GM19023 (cell line): ENCODE measurements at regions not wholly inside any gene's neighbourhood (a gene's known extent, or its start where the extent isn't known, plus 50 kb on each side); places are given as distances from the start of the nearest gene placed in this dataset.

Experiments
- ATAC-seq: cut with Tn5 transposase; IDR thresholded peaks from one replicate; pipeline ENCODE4 v1.9.1; 2021; ENCODE audit warnings: mild to moderate bottlenecking, moderate library complexity; ENCODE audit not compliant: unreplicated experiment

DNA sequence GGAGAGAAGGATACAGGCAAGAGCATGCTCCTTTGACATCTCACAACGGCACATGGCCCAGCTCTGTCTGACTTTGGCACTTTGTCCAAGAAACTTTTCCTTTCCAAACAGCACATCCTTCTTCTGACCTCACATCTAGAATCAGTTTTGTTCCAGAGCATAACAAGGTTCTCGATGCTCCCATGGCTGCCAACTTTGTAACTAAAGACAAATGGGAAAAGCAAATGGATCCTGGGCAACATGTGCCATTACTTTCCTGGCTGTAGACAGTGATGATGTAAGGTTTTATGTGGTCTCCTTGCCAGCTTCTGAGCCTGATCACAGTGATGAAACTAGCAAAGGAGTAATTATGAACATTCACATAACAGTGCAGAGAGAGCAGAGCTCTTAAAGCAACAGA is 171.8 kb upstream of the C1orf87 start:
- ATAC-seq: no peak

DNA sequence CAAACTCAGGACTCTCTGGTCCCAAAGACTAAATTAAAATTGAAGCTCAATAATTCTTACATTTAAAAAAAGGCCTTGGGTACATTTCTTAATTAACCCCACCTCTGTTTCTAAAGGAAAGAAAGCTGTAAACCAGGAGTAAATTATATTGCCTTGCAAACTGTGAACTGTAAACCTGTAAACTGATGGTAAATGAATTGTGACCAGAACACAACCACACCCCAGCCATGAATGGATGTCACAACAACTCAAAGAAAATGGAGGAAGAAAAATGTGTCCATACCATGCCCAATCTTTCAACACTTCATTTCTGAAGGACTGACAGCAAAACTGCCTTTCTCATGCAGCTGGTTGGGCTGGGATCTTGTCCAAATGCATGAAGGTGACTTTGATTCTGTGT is 171.3 kb upstream of the C1orf87 start:
- no peak for ATAC-seq

DNA sequence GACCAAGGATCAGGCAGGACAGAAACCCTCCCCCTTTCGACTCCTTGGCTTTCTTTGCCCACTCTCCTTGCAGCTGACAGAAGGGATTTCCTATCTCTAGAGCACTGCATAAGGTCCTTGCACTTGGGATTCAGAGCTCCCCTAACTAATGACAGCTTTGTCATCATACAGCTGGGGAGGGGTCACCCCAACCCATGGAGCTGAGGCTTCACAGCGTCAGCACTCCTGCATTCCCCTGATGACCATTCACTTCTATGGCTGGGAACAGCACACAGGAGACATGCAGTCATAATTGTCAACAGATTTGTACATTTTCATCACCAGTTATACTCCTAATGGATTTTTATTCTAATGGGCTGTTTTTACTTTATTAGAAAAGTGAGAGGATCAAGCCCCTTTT is 161.7 kb upstream of the C1orf87 start:
- ATAC-seq: no peak

DNA sequence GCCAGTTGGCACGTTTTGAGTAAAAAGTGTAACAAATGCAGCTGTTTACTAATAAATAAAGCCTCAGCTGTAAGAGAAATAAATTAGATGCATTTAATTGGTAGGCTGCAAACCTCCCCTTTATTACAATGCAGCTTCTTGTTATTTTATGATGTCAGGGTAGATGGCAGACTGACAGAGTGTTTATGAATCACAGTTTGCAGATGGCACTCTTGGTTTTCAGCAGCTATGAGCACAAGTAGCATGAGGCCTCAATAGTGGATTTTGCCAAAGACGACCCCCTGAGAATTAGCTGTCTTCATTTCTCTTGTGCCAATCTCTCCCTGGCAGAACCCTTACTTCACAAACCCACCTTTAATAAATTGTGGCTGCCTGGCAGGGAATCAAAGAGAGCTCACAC is 161.2 kb upstream of the C1orf87 start:
- no peak for ATAC-seq

DNA sequence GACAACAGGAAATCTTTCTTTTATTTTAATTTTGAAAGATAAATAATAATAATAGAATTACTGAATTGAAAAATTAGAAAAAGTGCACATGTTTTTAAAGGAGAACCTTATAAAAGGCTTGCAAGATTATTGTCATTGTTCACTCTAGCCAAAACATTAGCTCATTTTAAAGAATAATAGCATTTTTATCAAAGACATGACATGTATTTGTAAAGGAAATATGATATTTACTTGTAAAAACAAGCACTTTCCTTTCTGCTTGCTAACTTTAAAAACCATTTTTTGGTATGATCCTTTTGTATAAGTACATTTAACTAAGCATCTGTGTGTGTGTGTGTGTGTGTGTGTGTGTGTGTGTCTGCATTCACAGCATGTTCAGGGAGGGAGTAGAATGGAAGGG is 156.3 kb upstream of the C1orf87 start:
- no peak for ATAC-seq

DNA sequence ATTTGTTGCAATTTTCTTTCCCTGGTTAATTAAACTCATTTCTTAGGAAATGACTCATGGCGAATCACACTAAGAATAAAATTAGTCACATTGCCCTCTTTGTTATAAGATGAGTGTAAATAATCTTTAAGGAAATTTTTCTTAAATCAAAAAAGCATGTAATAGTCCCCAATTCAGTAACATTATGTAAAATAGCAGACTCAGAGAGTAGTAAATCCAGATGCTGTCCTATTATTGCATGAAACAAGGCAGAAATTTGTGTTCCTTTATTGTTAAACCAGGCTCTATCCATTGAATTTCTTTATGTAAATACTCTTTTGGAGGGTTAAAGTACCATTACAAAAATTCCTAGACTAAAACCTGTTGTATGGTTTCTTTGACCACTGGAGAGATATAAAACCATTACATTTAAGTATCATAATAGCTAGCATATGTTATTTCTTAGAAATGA is 154.5 kb upstream of the C1orf87 start:
- ATAC-seq: no peak

DNA sequence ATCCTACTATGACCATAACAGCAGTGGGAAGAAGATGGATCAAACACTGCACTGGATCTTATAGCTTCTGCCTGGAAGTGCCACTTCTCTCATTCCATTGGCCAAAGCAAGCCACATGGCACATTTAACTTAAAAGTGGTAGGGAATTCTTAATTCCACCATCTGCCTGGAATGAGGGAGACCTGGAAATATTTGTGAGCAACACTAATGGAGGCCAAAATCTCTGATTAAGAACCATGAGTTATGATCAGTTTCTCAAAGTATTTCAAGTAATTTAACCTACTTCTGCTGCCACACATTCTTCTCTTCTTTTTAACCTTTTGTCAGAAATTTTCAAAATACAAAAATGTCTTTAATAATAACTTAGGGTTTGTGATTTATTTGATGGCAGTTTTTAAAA is 154.0 kb upstream of the C1orf87 start:
- ATAC-seq: no peak

DNA sequence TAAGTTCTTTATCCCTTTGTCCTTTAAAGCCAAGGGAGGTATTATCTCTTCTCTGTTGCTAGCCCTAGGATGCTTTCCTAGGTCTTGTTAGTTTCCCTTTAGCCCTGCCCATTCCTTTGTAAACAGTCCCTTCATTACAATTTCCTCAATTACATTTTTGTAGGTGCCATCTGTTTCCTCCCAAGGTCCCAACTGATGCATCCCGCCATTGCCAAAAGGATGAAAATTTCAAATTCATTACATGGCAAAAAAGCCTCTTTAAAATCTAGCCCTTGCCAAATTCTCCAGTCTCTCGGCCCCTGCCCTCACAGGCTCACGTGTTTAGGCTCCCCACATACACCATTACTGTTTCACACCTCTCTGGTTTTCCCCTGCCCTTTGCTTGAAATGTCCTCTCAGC is 151.9 kb upstream of the C1orf87 start:
- ATAC-seq: no peak

DNA sequence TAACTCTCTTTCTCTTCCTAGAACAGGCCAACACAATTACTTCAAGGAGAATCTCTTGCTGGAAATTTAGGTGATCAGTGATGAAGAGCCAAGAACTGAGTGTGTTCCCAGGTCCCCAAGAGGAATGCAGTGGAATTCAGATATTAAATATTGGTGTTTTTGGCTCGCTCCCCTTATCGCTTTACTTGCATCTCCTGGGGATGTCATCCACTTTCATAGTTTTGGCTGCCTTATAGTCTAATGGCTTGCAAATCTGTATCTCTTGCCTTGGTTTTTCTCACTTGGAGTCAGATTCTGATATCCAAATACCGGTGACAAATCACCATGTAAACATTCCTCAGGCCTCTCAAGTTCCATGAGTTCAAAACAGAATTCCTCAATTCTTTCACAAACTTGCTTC is 151.0 kb upstream of the C1orf87 start:
- ATAC-seq: no peak

DNA sequence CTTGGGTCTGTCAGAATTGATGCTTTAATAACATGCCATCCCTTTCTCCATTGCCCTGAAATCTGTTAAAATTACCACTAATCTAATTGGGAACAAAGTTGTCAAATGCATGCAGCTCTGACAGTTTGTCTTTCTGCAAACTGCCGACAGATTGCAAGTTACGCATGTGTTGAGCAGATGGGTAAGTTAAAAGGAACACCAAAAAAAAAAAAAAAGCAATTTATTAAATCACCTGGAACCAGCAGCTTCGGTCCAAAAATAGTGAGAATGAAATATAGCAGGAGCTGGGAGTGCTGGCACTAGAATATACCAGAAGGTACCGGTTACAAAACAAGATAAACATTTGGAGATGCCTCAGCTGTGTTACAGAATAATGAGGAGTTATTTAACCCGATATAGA is 149.6 kb upstream of the C1orf87 start:
- no peak for ATAC-seq

DNA sequence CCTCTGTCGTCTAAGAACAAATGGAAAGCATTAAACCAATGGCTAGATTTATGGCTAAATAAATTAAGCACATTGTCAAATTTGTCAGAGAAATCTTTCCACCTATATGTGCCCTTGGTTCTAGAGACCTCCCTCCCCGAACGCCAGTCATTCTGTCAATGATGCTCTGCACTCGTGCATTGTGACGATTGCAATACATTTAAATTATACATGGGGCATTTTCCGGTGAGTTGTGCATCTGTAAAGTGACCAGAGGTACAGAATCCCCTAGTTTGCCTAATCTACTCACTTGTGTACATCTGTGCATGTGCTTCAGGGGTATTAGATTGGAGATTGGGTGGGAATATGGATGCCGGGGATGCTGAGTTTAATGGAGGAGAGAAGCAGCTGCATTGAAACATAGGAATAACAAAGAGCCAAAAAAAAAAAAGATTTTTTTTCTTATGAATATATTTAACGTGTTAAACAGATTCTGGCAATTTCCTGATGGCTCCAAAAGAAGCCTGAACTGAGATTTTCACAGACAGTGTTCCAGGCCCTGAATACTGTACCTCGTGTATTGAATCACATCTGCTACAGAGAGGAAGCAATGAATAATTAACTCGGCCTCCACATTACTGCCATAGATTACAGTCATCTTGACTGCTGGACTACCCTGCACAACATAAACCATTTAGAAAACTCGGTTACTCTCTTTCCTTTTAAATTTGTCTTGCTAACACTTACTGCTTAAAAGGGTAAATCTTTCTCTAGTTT is 149.0 kb upstream of the C1orf87 start:
- ATAC-seq: no peak

DNA sequence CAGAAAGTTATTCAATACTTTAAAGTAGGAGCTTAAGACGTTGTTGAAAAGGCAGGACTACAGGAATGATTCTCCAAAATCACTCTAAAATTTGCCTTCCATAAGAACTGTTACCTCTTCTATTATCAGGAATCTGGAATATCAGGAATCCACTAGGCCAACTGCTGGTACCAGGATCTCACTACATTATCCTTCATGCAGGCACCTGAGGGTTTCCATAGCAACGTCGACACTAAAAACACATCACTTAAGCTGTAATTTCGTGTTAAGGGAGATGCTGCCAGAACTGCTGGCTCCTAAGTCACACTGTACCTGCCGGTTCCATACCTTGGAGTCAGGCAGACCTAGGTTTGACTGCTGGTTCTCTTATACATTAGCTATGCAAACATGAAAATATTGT is 139.7 kb upstream of the C1orf87 start:
- ATAC-seq: no peak

DNA sequence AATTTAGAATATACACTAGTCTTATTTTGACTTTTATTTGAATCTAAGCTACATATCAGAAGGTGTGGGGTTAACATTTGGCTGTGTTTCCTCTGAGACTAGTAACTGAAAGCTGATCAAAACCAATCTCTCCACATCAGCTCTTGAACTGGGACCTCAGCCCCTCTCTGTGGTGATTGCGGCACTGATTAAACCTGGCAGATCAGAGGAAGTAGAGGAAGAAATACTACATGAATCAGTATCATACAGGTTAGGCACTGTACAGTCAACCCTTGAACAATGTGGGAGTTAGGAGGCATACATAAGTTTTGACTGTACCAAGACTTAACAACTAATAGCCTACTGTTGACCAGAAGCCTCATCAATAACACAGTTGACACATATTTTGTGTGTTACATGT is 122.5 kb upstream of the C1orf87 start:
- ATAC-seq: no peak

DNA sequence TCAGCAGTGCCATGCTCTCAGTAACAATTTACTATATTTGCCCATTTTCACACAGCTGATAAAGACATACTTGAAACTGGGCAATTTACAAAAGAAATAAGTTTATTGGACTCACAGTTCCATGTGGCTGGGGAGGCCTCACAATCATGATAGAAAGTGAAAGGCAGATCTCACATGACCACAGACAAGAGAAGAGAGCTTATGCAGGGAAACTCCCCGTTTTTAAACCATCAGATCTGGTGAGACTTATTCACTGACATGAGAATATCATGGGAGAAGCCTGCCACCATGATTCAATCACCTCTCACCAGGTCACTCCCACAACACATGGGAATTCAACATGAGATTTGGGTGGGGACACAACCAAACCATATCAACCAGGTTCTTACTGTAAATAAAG is 112.1 kb upstream of the C1orf87 start:
- ATAC-seq: no peak

DNA sequence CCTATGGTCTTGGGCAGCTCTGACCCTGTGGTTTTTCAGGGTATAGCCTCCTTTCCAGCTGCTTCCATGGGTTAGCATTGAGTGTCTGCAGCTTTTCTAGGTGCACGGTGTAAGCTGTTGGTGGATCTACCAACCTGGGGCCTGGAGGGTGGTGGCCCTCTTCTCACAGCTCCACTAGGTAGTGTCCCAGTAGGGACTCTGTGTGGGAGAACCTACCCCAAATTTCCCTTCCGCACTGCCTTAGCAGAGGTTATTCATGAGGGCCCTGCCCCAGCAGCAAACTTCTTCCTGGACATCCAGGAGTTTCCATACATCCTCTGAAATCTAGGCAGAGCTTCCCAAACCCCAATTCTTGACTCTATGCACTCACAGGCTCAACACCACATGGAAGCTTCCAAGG is 111.0 kb upstream of the C1orf87 start:
- no peak for ATAC-seq

DNA sequence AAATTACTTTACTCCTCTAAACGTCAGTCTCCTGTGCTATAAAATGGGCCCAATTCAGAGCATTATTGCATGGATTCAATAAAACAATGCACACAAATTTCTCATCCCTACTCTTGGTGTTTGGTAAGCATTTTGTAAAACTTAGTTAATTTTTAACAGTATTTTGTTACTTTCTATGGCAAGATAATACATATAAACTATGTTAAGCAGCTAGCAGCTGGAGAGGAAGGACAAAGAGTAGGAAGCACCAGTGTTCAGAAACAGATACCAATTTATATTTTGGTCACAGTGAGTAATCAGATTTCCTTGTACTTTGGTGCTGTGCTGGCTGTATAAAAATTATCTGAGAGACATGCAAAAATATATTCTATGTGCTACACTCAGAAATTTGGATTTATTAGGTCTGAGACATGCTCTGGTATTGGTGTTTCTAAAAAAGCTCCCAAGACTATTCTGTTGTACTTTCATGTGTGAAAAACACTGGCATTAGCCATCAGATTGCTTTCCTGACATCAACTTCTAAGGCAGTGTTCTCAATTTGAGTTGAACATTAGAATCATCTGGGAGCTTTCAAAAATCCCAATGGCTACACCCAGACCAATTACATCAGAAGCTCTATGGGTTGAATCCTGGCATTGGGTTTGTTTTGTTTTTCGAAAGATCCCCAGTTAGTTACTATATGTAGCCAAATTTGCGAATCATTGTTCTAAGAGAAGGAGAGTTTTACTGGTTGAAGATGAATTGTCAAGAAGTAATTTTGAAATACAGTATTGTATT is 100.3 kb upstream of the C1orf87 start:
- no peak for ATAC-seq

DNA sequence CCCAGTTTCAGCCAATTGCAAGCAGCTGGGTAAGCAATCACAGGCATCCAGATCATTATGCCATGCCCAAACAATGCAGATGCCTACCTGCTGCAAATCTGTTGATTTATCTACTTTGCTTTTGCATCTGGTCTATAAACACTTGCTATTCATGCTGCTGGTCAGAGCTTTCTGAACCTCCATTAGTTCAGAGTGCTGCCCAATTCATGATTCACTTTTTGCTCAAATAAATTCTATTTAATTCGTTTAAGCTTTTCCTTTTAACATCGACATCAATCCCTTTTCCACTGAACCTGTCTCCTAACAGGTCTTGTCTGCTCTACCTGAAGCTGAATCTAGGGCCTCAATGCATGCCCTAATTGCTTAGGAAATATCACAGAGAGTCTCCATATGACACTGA is 99.4 kb upstream of the C1orf87 start:
- no peak for ATAC-seq

DNA sequence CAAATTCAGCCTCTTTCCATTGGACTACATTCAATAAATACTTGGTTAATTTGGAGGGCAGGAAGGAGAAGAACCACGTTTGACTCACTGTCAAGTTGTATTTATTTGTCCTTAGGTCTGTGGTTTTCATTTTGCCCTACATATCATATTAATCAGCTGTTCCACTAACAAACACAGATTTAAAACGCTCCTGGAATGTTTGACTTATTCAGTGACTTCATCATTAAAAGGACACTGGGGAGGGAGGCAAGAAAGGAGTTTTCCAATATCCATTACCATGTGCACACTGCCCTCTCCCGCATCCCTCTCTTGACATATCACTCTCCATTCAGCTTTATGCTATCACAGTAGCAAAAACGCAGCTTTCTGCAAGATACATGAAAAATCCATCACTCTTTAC is 98.2 kb upstream of the C1orf87 start:
- no peak for ATAC-seq

DNA sequence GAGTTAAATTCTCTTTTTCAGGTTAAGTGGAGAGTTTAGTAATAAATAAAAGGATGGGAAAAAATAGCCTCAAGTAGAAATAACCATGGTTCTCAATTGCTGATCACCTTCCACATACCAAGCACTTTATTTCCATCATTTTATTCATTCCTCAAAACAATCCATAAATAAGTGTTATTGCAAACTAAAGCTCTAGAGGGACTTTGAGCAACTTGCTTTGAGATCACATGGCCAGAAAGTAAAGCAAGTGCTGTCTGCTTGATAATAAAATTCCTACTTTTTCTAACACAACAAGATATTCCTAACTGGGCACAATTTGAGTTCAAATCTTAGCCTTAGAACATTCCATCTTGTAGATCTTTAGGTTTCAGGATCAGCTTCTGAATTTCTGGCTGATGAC is 97.1 kb upstream of the C1orf87 start:
- no peak for ATAC-seq

DNA sequence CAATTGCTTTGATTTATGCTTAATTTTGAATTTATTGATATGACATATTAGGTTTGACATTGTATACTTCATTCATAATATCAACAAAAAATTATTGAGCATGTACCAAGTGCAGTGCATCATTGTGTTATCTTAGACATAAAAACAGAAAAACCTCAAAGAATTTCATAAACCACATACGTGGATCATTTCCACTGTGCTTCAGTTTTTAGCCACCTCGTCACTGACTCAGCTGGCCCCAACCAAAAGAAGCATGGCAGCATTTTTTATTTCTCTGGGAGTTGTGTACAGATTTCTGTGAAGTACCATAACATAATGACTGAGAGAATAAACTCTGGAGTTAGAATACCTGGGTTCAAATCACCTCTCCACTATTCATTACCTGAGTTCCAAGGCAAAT is 95.6 kb upstream of the C1orf87 start:
- no peak for ATAC-seq

DNA sequence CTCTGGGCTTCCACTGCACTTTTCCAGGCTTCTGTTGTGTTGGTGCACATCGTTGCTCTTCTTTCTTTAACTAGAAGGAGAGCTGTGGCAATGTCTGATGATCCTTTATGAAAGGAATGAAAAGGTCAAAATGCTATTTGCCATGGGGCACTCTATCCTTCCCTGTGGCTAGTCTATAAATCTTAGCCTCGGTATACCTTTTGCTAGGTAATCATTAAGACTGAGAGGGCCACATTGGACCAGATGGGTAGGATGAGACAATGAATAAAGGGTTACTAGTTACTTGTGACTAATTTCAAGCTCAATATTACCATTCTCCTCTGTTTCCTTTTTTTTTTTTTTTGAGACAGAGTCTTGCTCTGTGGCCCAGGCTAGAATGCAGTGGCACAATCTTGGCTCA is 89.4 kb upstream of the C1orf87 start:
- no peak for ATAC-seq

DNA sequence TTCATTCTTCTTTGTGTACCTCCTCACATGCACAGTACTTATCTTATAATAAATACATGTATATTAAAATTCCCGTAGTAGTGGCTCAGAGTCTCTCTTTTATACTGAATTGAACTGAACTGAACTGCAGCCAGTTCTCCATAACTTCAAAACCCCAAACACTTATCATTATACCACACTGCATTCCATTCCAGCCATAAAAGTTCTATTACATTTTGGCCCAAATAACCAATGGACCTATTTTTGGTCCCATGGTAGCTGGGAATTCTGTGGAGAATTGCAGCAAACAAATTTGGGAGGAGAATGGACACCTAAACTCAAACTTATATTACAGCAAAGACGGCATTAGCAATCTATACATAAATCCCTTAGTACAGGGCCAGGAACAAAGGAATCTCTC is 86.6 kb upstream of the C1orf87 start:
- ATAC-seq: no peak

DNA sequence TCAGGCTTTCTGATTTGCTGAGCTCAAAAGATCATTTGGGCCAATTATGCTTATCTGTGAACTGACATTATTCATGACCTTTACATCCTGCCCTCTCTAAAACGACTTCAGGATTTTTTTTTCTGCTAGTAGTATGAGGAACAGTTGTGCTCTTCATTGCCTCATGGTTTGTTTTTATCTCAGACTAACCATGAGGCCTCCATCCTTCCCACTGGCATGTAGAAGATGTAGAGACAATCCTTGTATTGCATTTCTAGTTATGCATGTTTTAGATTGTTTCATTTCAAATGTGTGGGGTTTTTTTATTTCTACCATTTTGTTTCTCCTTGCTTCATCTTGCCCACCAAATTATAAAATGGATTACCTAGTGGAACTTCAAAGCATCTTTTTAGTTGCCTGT is 82.8 kb upstream of the C1orf87 start:
- no peak for ATAC-seq
